ENCODE measurements at regions not wholly inside any gene's neighbourhood (a gene's known extent, or its start where the extent isn't known, plus 50 kb on each side); places are given as distances from the start of the nearest gene placed in this dataset.

- FAIRE-seq, result no peak
These were observed 86.5 kb downstream of the MYEOV start for GRCh38 chr11:69380451-69380901.

- no peak for FAIRE-seq
These were observed 87.1 kb downstream of the MYEOV start for GRCh38 chr11:69380921-69381581.

- no peak for FAIRE-seq
These were observed 87.8 kb downstream of the MYEOV start for GRCh38 chr11:69381681-69382130.

GRCh38 chr11:69382131-69383128, 88.5 kb downstream of the MYEOV start:
- no peak for FAIRE-seq

- no peak for FAIRE-seq
These were observed 89.7 kb downstream of the MYEOV start for GRCh38 chr11:69383372-69384250.

GRCh38 chr11:69384251-69385143, 90.5 kb downstream of the MYEOV start:
- no peak for FAIRE-seq

- FAIRE-seq, result no peak
These were observed 91.3 kb downstream of the MYEOV start for GRCh38 chr11:69385144-69385820.

GRCh38 chr11:69385832-69386427, 92.0 kb downstream of the MYEOV start:
- FAIRE-seq, result no peak

GRCh38 chr11:69386594-69387408, 92.8 kb downstream of the MYEOV start:
- FAIRE-seq, result no peak

GRCh38 chr11:69387409-69387885, 93.5 kb downstream of the MYEOV start:
- no peak for FAIRE-seq

GRCh38 chr11:69388210-69388609, 93.3 kb upstream of the LINC01488 start:
- no peak for FAIRE-seq

- FAIRE-seq, result no peak
These were observed 92.8 kb upstream of the LINC01488 start for GRCh38 chr11:69388661-69389060.

GRCh38 chr11:69390561-69390960, 90.9 kb upstream of the LINC01488 start:
- FAIRE-seq, result no peak

- no peak for FAIRE-seq
These were observed 90.0 kb upstream of the LINC01488 start for GRCh38 chr11:69391192-69392103.

GRCh38 chr11:69392104-69392653, 89.3 kb upstream of the LINC01488 start:
- FAIRE-seq, result no peak

- FAIRE-seq, result no peak
These were observed 88.2 kb upstream of the LINC01488 start for GRCh38 chr11:69393178-69393832.

GRCh38 chr11:69393865-69394233, 87.6 kb upstream of the LINC01488 start:
- no peak for FAIRE-seq

Data from A204.1 (cell line).